GM18511 (cell line): ENCODE measurements at regions not wholly inside any gene's neighbourhood (a gene's known extent, or its start where the extent isn't known, plus 50 kb on each side); places are given as distances from the start of the nearest gene placed in this dataset.
"Not testable (repeated sequence)": the region's sequence is repeated elsewhere in the genome, so short reads cannot be mapped to it uniquely, and the experiment has no call there.

ENCODE experiments used
- ATAC-seq: cut with Tn5 transposase; IDR thresholded peaks from one replicate; pipeline ENCODE4 v1.9.1; 2021; ENCODE audit warnings: mild to moderate bottlenecking, moderate library complexity; ENCODE audit not compliant: unreplicated experiment

DNA sequence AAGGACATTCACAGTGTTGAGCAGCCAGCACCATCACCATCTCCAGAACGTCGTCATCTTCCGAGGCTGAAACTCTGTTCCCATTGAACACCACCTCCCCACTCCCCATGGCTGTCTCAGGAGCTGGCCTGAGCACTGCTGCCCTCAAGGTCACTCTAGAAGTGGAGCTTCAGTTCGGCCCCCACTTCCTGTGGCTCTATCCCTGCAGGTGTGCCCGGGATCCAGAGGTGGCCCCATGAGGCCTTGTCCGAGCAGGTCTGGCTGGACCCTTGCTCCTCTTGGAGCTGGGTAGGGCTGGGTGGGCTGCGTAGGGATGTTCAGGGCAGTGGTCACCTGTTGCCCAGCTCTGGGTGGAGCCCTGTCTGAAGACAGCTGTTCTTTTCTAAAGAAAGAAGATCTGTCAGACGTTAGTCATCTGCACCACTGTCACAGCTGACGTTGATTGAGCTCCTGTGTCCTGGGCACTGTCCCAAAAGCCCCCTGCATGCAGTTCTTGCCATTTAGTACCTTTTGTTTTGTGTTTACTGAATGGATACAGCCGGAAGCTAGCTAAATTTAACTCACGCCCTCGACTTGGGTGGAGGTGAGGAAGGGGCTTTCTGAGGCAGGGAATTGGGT, 75.5 kb upstream of the CLDN5 start:
- no peak for ATAC-seq

DNA sequence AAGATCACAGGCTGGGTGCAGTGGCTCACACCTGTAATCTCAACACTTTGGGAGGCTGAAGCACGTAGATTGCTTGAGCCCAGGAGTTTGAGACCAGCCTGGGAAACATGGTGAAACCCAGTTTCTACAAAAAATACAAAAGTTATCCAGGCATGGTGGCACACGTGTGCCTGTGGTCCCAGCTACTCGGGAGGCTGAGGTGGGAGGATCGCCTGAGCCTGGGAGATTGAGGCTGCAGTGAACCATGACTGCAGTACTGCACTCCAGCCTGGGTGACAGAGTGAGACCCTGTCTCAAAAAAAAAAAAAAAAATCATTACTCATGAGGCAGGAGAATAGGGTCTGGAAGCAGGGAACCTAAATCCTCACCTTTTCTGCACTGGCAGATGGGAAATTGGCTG, 79.1 kb upstream of the CLDN5 start:
- ATAC-seq: not testable (repeated sequence)

DNA sequence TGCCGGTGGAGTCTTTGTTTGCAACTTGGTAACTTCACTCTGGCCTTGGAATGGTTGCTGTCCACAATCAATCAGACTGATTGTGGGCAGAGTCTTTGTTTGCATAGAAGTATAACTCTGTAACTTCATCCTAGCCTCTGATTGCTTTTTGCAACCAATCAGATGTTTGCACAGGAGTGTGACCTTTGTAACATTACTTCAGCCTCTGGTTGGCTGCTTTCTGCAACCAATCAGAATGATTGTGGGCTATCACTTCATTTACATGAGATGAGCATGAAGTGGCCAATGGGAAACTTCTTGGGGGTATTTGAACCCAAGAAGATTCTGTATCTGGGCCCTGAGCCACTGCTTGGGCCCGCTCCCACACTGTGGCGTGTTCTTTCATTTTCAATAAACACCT, 79.6 kb upstream of the CLDN5 start:
- ATAC-seq: no peak

DNA sequence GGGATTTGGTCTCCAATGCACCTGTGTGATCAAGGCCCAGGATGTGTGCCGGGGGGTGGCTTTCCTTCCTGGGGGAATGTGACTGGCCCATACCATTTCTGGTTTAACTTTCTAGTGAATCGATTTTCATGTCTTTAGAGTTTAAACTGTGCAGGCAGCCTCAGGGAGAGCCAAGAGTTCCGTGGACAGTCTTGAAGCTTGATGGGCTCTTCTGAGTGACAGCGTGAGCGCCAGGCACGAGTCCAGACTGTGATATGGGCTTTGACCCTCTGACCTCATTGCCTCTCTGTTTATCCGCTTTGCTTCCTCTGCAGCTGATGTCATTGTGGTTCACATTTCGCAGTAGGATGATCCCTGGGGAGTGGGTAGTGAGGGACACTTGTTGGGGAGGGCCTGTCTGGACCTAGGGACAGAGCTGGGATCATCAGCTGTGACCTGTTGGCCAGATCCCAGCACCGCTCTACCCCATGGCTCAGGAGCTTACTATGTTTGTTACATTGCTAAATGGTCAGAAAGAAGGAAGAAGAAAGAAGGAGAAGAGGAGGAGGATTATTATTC, 80.6 kb upstream of the CLDN5 start:
- ATAC-seq: no peak

DNA sequence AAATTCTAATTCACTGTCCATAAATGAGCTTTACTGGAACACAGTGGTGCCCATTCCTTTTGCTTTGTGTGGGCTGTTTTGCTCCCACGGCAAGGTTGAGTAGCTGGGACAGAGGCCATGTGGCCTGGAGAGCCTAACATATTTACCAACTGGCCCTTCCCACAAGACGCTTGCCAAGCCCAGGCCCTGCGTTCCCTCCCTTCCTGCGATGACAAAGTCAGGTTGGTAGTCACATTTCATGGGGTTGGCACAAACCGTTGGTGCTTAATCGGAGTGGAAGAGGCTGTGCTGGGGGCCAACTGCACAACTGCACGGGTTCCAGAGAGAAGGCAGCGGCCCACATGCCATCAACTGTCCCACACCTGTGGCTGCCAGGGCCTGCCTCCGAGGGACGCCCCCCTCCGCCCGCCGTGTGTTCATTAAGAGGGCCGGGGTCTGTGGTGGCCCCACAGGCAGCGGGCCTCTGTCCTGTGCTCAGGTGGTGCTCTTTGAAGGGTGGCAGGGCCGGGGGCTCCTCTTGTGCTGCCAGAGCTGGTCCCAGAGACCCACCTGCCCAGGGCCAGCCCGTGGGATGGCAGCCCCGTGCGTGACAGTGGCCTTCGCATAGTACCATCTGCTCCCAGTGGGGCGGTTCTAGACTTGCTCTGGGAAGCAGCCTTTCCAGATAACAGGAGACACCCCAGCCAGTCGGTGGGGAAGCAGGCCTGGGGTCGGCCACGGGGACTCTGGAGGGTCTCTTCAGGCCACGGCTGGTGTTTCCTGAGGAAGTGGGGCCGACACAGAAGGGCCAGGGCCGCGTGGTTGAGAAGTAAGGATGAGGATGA, 81.5 kb upstream of the CLDN5 start:
- ATAC-seq: no peak

DNA sequence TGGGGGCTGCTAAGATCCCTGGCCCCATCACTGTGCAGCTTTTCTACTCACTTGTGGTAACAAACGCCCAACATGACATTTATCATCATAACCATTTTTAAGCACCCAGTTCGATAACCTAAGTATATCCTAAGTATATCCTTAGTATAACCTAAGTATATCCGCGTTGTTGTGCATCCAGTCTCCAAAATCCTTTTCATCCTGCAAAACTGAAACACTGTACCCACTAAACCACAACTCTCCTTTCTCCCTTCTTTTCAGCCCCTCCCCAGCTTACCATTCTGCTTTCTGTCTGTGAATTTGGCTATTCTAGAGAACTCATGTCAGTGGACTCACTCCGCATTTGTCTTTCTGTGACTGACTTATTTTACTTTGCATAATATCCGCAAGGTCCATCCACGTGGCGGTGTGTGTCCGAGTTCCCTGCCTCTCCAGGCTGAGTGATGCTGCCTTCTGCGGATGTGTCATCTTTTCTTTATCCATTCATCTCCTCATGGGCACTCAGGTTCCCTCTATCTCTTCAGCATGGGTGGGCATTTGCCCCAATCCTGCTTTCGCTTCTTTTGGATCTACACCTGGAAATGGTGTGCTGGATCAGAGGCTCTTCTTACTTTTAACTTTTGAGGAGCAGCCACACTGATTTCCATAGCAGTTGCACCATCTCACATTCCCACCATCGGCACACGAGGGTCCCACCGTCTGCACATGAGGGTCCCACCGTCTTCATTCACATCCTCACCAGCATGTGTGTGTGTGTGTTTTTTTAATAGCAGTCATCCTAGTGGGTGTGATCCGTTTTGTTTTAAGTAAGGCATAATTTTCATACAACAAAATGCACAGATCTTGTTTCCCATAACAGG, 82.4 kb upstream of the CLDN5 start:
- no peak for ATAC-seq

DNA sequence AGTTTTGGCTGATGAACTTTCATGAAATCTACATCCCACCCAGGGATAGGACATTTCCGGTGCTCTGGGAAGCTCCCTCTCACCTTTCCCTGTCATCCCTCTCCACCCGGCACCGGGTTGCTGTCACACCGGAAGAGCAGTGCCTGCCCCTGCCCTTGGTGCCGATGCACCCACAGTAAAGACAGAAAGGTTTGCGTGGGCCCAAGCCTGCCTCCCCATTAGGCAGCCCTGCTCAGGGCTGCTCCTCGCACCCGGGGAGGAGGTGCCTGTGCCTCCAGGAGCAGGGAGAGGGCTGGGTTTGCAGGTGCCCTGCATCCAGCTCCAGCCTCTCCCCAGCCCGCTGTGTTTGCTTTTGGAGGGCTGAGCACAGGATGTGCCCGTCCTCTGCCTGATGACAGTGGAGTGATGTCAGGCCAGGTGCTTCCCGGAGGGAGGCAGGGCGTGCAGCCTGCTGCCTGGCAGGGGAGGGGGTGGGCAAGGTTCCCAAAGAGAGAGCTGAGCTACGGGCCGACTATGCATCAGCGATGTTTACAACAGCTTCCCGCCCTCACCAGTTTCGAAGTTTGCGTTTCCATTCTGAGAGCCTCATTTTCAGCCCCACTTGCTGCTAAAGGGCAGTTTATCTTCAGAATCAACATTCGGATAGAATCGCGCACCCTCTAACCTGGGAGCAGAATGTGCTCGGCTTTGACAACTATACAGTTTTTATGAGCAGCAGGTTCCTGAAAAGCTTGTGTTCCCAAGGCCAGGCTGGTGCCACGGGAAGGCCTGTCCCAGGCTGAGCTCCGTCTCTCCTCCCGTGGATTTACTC, 83.2 kb upstream of the CLDN5 start:
- no peak for ATAC-seq

DNA sequence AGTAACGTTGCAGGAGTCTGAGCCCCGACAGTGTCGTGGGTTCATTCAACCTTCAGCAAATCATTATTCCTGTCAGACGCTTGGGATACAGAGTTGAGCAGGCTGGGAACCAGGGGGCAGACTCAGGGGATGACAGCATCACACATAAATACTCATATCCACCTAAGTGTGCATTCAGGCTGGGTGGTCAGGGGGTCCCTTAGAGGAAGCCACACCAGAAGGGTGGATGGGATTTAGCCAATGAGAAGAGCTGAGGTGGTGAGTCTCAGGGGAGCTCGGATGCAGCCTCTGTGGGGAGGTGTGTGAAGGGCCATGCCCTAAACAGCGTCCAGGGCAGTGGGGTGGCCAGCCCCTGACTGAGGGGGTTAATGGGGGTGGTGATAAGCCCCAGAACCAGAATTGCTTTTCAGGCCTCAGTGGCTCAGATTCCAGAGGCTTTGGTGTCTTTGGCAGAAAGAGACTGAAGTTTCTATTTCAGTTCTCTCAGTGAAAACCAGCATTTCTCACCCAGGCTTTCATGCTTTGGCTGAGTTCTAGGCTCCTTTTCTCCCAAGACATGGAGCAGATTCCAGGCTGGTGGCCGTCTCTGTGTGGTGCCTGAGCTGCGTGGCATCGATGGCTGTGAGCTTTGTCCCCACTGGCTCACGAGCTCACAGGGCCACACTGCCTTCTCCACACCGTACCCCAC, 83.9 kb upstream of the CLDN5 start:
- ATAC-seq: no peak

DNA sequence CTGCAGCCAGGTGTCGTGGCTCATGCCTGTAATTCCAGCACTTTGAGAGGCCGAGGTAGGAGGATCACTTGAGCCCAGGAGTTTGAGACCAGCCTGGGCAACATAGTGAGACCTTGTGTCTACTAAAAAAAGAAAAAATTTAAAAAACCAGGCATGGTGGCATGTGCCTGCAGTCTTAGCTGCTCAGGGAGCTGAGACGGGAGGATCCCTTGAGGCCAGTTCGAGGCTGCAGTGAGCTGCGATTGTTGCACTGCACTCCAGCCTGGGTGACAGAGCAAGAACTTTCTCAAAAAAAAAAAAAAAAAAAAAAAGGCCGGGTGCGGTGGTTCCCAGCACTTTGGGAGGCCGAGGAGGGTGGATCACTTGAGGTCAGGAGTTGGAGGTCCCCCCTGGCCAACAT, 85.5 kb upstream of the CLDN5 start:
- not testable (repeated sequence) for ATAC-seq

DNA sequence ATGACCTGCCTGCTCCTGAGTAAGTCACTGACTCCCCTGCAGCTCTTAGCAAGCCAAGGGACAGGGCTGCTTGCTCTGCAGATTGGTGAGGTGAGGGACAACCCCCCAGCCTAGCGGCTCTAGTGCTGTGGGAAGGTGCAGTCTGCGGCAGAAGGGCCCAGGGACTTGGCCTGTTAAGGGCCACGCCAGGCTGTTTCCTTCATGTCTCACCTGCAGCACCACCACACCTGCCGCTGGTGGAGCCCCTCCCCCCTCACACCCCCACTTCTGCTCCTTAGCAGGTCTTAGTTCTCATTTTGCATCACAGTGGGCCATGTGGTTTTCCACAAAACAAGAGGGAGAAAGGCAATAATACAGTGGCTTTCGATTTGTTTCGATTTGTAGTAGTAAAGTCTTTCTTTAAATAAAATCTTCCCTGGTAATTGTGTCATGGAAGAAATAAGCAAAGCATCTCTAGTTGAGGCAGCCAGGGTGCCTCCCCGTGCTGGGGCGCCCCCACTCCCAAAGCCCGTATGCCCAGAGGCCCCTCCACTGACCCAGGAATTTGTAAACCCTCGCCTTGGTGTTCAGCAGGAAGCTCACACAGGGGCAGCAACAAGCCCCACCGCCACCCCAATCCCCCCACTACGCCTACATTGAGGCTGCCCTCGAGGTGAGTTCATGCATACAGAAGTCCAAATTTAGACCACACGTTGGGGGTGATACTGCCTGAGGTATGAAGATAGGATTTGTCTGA, 86.5 kb upstream of the CLDN5 start:
- ATAC-seq: no peak

DNA sequence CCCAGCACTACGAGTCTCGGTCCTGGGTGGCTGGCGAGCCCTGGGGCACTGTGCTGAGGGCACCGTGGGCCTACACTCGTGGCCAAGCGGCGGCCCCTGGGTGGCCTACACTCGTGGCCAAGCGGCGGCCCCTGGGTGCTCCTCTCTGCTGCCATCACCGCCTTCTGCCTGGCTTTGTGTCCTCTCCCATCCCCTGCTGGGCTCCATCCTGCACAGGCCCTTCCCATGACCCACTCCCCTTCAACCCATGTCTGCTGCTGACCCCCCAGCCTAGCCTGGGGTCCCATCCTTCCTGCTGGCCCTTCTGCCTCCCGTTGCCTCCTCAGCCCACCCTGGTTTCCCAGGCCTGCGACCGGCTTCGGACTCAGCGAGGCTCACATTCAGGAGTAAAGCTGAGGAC, 87.4 kb upstream of the CLDN5 start:
- ATAC-seq: no peak

DNA sequence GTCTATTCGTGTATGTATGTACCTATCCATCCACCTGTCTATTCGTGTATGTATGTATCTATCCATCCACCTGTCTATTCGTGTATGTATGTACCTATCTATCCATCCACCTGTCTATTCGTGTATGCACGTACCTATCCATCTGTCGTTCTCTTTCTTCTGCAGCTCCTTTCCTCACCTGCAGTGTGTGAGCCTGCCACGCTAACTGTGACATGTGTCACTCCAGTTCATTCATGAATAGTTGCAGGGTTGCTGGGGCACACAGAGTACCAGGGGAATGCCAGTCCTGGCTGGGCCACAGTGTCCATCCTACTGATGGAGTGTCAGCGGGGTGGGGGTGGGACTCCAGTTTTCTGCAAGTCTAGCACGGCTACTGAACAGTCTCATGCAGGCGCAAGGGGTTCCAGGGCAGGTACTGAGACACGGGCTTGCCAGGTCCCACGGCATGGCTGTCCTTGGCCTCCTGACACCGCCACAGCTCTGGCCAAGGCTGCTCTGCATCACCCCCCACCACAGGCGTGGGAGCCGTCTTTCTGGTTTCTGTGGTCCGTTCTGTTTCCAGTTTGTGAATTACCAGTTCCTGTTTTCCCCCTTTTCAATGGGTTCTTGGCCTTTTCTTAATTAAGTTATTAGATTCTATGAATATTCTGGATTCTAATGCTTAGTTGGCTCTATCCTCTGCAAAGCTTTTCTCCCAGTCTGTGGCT, 88.8 kb upstream of the CLDN5 start:
- no peak for ATAC-seq

DNA sequence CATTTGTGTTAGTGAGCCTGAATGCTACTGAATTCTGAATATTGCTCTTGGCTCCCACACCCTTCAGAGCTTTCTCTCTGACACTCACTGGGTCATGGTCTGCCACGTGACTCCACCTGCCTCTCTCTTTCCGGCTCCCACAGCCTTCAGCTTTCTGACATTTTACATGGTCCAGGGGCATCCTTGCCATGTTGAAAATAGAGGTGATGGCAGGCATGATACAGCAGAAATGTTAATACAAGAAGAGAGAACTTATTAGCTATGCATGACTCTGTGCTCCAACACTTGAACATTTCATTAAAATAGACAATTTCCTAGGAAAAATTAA, 90.3 kb upstream of the CLDN5 start:
- ATAC-seq: no peak

DNA sequence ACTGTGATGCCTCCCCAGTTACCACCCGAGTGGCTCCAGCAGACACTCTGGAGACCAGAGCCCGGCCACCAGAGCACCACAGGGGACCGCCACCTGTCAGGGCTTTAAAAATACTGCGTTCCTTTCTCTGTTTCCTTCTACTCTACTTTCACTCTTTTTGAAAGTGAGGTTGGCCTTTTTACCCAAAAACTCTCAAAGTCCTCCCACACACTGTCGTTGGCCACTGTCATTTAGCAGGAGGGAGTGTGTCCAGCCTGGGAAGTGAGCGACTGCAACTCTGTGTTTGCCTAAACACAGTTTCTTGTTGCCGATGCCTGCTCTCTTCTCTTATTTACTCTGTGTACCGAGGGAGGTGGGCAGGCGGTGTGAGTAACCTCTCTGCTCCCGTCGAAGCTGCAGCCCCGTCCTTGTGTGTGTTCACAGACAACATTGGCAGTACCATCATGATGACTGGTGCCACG, 90.8 kb upstream of the CLDN5 start:
- ATAC-seq: no peak

DNA sequence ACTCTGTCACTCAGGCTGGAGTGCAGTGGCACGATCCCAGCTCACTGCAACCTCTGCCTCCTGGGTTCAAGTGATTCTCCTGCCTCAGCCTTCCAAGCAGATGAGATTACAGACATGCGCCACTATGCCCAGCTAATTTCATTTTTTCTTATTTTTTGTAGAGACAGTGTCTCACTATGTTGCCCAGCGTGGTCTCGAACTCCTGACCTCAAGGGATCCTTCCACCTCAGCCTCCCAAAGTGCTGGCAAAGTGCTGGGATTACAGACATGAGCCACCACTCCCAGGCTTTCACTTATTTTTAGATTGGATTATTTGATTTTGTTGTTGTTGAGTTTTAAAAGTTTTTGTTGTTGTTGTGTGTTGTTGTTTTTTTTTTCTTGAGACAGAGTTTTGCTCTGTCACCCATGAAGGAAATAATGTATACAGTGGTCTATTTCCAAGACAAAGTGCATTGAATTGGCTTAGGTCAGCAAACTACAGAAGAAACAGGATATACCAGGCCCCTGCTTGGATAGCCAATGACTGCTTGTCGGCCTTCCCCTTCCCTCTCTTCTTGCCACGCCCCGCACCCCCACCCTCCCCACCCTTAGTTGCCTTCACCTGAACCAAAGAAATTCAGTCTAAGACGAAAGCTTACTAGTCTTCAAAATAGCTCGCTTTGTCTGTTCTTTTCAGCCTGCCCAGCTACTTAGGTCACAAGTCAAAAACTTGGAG, 91.8 kb upstream of the CLDN5 start:
- ATAC-seq: no peak

DNA sequence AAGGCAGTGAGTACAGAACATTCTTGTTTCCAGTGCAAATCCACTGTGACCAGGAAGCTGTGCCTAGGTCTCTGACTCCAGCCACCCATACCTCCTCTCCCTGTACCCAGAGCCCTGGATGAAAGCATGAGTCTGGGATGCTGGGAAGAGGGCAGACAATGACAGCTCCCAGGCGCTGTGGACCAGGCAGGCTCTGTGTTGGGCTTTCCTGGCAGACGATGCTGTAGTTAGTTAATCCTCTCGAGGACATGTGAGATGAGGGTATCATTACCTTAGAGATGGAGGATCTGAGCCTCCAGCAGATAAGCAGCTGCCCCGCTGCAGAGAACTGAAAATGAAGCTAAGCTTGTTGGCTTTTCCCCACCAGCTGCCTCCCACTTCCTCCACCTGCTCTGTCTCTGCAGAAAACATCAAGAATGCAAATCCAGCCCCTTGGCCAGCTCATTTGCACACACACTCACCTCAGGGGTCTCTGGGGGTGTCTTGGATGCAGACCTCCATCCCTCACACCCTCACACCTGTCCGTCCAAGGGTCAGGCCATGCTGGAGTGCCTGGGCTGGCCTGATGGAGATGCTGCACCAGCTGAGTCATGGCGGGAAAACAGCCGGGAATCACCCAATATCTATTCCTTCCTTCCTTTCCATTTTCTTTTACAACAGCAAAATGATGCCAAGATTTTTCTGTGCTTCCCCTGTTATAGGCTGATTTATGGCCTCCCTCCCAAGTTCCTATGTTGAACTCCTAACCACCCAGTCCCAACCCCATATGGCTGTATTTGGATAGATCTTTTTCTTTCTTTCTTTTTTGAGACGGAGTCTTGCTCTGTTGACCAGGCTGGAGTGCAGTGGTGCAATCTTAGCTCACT, 94.9 kb upstream of the SEPTIN5 start:
- peak; percentile 77 for ATAC-seq

DNA sequence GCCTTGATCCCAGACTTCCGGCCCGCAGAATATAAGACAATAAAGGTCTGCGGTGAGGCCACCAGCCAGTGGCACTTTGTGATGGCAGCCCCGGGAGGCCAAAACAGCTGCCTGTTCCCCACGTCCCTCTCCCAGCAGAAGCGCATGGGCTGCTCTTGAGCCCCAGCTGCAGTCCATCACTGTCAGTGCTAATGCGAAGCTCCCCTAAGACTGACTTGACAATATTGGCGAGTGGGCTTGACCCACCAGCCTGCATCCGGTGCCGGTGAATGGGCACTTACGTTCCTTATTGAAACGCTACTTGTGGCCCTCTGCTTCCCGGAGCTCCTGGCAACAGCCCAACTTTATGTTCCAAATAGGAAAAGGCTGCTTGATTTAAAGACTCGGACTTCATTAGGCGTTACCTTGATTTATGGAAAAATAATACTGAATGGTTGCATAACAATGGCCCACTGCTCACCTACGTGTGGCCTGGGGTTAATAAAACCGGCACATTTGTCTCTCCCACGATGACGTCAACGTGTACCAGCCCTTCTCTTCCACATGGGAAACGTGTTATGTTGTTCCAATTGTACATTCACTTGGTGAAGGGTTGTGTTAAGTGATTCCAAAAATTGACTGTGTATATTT, 93.4 kb upstream of the SEPTIN5 start:
- no peak for ATAC-seq
